WTC11 (cell line): ENCODE measurements at regions not wholly inside any gene's neighbourhood (a gene's known extent, or its start where the extent isn't known, plus 50 kb on each side); places are given as distances from the start of the nearest gene placed in this dataset.

Experiments
- ATAC-seq: fragments of 200-7000 bp; cut with Tn5 transposase; 2 replicates; pipeline ENCODE4 v1.10.0; 2021; ENCODE audit warnings: mild to moderate bottlenecking, moderate library complexity
- CTCF ChIA-PET: fragments of 300-600 bp; sonication (Branson Sonifier 250); formaldehyde crosslinking; loops from one replicate; lab custom pipeline; 2021; ENCODE audit warnings: antibody characterized with exemption; lab: Charles Lee
- POLR2A ChIA-PET: fragments of 350-600 bp; sonication (Branson Sonifier 250); formaldehyde crosslinking; loops from one replicate; lab custom pipeline; 2021; ENCODE audit warnings: antibody characterized with exemption; lab: Charles Lee
- DNase-seq: peaks from one replicate; pipeline ENCODE4 v3.0.0; 2021; ENCODE audit warnings: low spot score
- H3K27ac Mint-ChIP-seq: 2 replicates; pipeline ENCODE4 v1.8.0; 2021; ENCODE audit warnings: mixed read lengths
- H3K27me3 Mint-ChIP-seq: 2 replicates; pipeline ENCODE4 v1.8.0; 2021; ENCODE audit warnings: low read depth, mild to moderate bottlenecking, moderate library complexity, mixed read lengths
- H3K36me3 Mint-ChIP-seq: 2 replicates; pipeline ENCODE4 v1.8.0; 2021; ENCODE audit warnings: mixed read lengths
- H3K4me1 Mint-ChIP-seq: 2 replicates; pipeline ENCODE4 v1.8.0; 2022; ENCODE audit warnings: mixed read lengths
- H3K4me3 Mint-ChIP-seq: 2 replicates; pipeline ENCODE4 v1.8.0; 2021; ENCODE audit warnings: mild to moderate bottlenecking, moderate library complexity, mixed read lengths
- H3K9me3 Mint-ChIP-seq: 2 replicates; pipeline ENCODE4 v1.8.0; 2021; ENCODE audit warnings: mixed read lengths
- FOXJ3 ChIP-seq: sonication (generic); formaldehyde crosslinking; IDR thresholded peaks from 2 replicates; pipeline ENCODE4 v1.9.0; 2021; ENCODE audit warnings: missing genetic modification reagents, mild to moderate bottlenecking, borderline replicate concordance
- NFE2L1 ChIP-seq: sonication (generic); formaldehyde crosslinking; IDR thresholded peaks from 2 replicates; pipeline ENCODE4 v1.8.1; 2023; ENCODE audit warnings: missing genetic modification reagents
- RELA ChIP-seq: sonication (generic); formaldehyde crosslinking; IDR thresholded peaks from 2 replicates; pipeline ENCODE4 v1.8.1; 2022; ENCODE audit warnings: missing genetic modification reagents, mild to moderate bottlenecking, borderline replicate concordance
- SMAD3 ChIP-seq: sonication (generic); formaldehyde crosslinking; IDR thresholded peaks from 2 replicates; pipeline ENCODE4 v1.8.0; 2022; ENCODE audit warnings: missing genetic modification reagents, mild to moderate bottlenecking, borderline replicate concordance
- ZBTB21 ChIP-seq: sonication (generic); formaldehyde crosslinking; IDR thresholded peaks from 2 replicates; pipeline ENCODE4 v1.8.1; 2023; ENCODE audit warnings: mild to moderate bottlenecking, missing genetic modification reagents, borderline replicate concordance
- ZNF416 ChIP-seq: fragments of 250-450 bp; sonication (Bioruptor Pico); IDR thresholded peaks from 2 replicates; pipeline ENCODE4 v1.9.0; 2021; ENCODE audit warnings: mild to moderate bottlenecking, inconsistent platforms
- ZNF671 ChIP-seq: fragments of 250-450 bp; sonication (Bioruptor Pico); IDR thresholded peaks from 2 replicates; pipeline ENCODE4 v1.8.0; 2021; ENCODE audit warnings: mild to moderate bottlenecking
- TF ChIP-seq, protein P1 (sequence below): sonication (generic); formaldehyde crosslinking; IDR thresholded peaks from 2 replicates; pipeline ENCODE4 v1.8.0; 2022; ENCODE audit warnings: mild to moderate bottlenecking, missing genetic modification reagents
- TF ChIP-seq, protein P2 (sequence below): sonication (generic); formaldehyde crosslinking; conservative IDR thresholded peaks from 2 replicates; pipeline ENCODE4 v1.8.1; 2022; ENCODE audit warnings: mild to moderate bottlenecking, missing genetic modification reagents
- TF ChIP-seq, protein P3 (sequence below): sonication (generic); formaldehyde crosslinking; IDR thresholded peaks from 2 replicates; pipeline ENCODE4 v1.8.0; 2023; ENCODE audit warnings: missing genetic modification reagents, mild to moderate bottlenecking, borderline replicate concordance
- TF ChIP-seq, protein P4 (sequence below): sonication (generic); formaldehyde crosslinking; IDR thresholded peaks from 2 replicates; pipeline ENCODE4 v1.8.1; 2022; ENCODE audit warnings: mild to moderate bottlenecking, moderate library complexity, missing genetic modification reagents

DNA sequence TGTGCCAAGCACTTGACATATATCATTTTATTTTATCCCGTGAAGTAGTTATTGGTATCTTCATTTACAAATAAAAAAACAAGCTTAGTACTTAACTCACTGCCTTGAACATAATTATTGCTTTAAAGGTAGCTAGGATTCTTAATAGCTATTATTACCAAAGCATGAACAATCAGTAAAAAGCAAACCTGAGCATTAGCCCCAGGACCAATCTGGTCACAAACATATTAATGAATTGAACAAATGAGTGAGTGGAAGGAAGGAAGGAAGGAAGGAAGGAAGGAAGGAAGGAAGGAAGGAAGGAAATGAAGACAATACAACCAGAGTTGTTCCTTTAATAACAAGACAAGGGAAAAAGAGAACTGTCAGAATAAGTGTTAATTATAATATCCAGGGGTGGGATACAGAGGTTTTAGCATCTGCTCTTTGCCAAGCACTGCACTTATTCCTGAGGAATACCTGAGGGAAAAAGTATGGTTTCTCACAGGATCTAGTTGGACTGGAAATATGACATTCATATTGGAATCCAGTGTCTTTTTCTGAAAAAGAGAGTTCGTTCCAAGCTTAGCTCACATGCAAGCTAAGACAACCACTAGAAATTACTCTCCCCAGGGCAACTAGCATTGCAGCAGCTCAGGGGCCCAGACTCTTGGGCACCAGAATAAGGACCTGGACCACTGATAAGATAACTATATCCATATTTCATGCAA lies 172.9 kb upstream of the MGMT start:
- CTCF ChIA-PET, result interaction anchor here (0.6 kb wide), 1 partner anchor 402 kb away, joined by 3 read pairs; no protein-coding TSS in a partner anchor

DNA sequence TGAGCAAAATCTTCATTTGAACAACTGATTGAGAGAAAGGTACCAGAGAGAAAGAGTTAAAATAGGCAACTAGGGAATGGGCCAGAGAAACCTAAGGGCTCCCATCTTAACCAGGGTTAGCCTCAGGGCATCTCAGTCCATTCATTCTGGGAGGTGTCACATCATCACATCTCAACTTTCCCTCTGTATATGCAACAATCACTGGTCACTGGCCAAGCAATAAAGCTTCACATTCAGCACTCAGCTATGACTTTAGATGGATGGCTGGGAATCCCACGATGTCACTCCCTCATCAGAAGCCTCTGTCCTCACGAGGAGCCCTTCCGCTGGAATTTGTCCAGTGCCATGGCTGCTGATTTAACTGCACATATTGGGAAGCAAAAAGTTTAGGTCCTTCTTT lies 172.1 kb upstream of the MGMT start:
- Mint-ChIP-seq H3K9me3 (no peaks in the 10 kb centered on the region), H3K27ac (no peak overlapping the region), H3K27me3 (no peaks in the 10 kb centered on the region), H3K4me3 (no peak overlapping the region), H3K4me1 (peaks cover 15% of the 10 kb centered on the region)
- ATAC-seq, result no peak
- POLR2A ChIA-PET, result no interaction called here
- TF ChIP-seq SMAD3, result no peak
- TF ChIP-seq, protein P1, sequence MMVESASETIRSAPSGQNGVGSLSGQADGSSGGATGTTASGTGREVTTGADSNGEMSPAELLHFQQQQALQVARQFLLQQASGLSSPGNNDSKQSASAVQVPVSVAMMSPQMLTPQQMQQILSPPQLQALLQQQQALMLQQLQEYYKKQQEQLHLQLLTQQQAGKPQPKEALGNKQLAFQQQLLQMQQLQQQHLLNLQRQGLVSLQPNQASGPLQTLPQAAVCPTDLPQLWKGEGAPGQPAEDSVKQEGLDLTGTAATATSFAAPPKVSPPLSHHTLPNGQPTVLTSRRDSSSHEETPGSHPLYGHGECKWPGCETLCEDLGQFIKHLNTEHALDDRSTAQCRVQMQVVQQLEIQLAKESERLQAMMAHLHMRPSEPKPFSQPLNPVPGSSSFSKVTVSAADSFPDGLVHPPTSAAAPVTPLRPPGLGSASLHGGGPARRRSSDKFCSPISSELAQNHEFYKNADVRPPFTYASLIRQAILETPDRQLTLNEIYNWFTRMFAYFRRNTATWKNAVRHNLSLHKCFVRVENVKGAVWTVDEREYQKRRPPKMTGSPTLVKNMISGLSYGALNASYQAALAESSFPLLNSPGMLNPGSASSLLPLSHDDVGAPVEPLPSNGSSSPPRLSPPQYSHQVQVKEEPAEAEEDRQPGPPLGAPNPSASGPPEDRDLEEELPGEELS (CRISPR knock-in tag), result no peak
- TF ChIP-seq, protein P2, sequence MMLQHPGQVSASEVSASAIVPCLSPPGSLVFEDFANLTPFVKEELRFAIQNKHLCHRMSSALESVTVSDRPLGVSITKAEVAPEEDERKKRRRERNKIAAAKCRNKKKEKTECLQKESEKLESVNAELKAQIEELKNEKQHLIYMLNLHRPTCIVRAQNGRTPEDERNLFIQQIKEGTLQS (CRISPR knock-in tag), result no peak
- TF ChIP-seq, protein P3, sequence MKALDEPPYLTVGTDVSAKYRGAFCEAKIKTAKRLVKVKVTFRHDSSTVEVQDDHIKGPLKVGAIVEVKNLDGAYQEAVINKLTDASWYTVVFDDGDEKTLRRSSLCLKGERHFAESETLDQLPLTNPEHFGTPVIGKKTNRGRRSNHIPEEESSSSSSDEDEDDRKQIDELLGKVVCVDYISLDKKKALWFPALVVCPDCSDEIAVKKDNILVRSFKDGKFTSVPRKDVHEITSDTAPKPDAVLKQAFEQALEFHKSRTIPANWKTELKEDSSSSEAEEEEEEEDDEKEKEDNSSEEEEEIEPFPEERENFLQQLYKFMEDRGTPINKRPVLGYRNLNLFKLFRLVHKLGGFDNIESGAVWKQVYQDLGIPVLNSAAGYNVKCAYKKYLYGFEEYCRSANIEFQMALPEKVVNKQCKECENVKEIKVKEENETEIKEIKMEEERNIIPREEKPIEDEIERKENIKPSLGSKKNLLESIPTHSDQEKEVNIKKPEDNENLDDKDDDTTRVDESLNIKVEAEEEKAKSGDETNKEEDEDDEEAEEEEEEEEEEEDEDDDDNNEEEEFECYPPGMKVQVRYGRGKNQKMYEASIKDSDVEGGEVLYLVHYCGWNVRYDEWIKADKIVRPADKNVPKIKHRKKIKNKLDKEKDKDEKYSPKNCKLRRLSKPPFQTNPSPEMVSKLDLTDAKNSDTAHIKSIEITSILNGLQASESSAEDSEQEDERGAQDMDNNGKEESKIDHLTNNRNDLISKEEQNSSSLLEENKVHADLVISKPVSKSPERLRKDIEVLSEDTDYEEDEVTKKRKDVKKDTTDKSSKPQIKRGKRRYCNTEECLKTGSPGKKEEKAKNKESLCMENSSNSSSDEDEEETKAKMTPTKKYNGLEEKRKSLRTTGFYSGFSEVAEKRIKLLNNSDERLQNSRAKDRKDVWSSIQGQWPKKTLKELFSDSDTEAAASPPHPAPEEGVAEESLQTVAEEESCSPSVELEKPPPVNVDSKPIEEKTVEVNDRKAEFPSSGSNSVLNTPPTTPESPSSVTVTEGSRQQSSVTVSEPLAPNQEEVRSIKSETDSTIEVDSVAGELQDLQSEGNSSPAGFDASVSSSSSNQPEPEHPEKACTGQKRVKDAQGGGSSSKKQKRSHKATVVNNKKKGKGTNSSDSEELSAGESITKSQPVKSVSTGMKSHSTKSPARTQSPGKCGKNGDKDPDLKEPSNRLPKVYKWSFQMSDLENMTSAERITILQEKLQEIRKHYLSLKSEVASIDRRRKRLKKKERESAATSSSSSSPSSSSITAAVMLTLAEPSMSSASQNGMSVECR (CRISPR knock-in tag), result no peak
- TF ChIP-seq, all 79 proteins: peak for 0
- CTCF ChIA-PET, result no interaction called here
- no peak for DNase-seq
- no peaks in the 10 kb centered on the region for H3K36me3 Mint-ChIP-seq

More for the DNA sequence above, 172.9 kb upstream of the MGMT start:
- Mint-ChIP-seq H3K4me3 (no peak overlapping the region), H3K36me3 (no peaks in the 10 kb centered on the region), H3K27ac (no peak overlapping the region), H3K27me3 (no peaks in the 10 kb centered on the region), H3K4me1 (peaks cover 15% of the 10 kb centered on the region)
- no peak for DNase-seq
- no peak for ATAC-seq
- TF ChIP-seq, protein P4, sequence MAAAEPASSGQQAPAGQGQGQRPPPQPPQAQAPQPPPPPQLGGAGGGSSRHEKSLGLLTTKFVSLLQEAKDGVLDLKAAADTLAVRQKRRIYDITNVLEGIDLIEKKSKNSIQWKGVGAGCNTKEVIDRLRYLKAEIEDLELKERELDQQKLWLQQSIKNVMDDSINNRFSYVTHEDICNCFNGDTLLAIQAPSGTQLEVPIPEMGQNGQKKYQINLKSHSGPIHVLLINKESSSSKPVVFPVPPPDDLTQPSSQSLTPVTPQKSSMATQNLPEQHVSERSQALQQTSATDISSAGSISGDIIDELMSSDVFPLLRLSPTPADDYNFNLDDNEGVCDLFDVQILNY (CRISPR knock-in tag), result no peak
- no peak for TF ChIP-seq RELA (CRISPR knock-in tag)
- TF ChIP-seq ZNF416, result no peak
- TF ChIP-seq NFE2L1 (CRISPR knock-in tag), result no peak
- no peak for TF ChIP-seq ZBTB21
- TF ChIP-seq FOXJ3, result no peak
- TF ChIP-seq, protein P3 (CRISPR knock-in tag), result no peak
- no peak for TF ChIP-seq ZNF671 (CRISPR knock-in tag)
- TF ChIP-seq, all 79 proteins: peak for 0
- POLR2A ChIA-PET, result no interaction called here
- no peaks in the 10 kb centered on the region for H3K9me3 Mint-ChIP-seq
